HT-29 (cell line): ENCODE measurements at regions not wholly inside any gene's neighbourhood (a gene's known extent, or its start where the extent isn't known, plus 50 kb on each side); places are given as distances from the start of the nearest gene placed in this dataset.

Experiments used
- DNase-seq: peaks from one replicate; pipeline ENCODE4 v3.0.0-alpha.2; 2015; ENCODE audit warnings: low spot score

- DNase-seq: no peak
These were observed 230.5 kb downstream of the IDS start for GRCh38 chrX:149274516-149275105.

DNA sequence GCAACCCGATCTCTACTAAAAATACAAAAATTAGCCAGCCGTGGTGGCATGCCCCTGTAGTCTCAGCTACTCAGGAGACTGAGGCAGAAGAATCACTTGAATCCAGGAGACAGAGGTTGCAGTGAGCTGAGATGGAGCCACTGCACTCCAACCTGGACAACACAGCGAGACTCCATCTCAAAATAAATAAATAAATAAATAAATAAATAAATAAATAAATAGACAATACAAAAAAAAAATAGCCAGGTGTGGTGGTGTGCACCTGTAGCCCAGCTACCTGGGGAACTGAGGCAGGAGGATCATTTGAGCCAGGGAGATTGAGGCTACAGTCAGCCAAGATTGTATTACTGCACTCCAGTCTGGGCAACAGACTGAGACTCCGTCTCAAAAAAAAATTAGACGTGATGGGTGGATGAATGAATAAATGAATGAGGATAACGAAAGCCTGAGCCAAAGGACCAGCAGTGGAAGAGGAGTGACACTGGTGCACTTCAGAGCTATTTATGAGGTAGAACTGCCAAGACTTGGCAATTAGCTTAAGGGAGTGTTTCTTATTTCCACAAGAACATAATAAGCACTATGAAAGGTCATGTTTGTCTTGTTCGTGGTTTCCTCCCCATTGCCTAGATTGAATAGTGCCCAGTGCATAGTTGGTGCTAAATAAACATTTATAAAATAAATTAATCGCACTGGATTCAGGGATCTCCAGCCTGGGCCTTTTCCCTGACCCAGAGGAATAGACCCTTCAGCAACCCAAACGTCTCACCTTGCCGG lies 232.2 kb downstream of the IDS start:
- DNase-seq: no peak

DNA sequence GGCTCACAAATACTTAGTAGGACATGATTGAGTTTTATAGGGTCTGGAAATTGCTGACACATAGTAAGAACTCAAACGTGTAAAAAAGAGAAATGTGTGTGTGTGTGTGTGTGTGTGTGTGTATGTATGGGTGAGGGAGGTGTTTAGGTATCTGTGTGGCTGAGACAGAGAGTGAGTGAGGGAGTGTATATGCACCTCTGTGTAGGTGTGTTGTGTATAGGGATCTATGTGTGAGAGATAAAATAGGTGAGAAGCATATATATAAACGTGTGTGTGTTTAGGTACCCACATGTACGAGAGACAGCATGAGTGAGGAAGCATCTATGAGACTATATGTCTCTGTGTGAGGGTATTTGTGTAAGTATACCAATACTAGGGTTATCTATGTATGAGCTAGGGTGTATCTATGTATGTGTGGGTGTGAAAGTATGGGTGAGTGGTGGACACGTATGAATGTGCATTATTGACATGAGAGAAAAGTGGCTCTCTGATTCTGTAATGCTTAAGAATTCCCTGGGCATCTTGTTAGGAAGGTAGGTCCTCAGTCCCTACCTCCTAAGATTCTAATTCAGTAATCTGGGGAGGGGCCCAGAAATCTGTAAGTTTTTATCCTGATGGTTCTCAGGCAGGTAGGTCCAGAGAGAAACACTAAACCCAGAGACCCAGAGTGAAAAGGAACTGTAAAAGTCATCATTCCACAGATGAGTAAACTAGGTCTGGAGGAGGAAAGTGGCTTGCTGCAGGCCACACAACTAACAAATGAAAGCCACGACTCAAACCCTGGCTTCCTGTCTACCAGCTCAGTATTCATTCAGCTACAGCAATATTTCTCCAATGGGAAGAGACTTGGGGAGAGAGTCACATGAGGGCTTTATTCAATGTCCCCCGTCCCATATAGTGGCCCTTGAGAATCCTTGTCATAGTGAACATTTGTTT lies 237.0 kb downstream of the IDS start:
- no peak for DNase-seq

DNA sequence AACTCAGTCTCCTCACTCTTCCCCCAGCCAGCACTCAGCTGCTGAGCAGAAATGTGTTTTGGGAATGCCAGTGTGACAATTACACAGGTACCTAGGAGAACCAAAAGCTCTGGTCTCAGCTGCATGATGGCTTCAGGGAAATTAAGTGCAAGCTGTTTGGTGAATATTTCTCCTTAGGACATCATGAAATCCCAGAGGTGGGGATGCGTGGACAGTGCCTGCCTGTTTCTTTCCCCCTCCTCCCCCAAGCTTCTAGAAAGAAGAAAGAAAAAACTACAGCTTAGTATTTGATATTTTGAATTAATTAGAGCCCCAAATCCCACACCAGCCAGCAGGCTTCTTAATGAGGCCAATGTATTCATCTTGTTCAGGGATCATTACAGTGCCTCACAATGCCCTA lies 243.0 kb downstream of the IDS start:
- no peak for DNase-seq

DNA sequence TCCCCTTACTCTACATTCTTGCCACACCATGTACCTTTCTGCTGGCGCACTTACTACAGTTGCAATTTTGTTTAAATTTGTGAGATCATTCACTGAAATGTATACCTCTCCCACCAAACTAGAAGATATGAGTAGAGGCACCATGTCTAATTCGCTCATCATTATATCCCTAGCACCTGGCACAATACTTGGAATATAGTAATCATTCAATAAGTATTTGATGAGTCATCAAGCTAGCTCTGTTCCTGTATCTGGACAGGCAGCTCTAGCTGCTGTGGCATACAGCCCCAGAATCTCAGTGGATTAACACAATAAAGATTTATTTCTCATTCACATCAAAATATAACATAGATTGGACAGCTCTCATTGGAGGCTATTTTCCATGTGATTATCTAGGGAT lies 245.9 kb downstream of the IDS start:
- DNase-seq: no peak

DNA sequence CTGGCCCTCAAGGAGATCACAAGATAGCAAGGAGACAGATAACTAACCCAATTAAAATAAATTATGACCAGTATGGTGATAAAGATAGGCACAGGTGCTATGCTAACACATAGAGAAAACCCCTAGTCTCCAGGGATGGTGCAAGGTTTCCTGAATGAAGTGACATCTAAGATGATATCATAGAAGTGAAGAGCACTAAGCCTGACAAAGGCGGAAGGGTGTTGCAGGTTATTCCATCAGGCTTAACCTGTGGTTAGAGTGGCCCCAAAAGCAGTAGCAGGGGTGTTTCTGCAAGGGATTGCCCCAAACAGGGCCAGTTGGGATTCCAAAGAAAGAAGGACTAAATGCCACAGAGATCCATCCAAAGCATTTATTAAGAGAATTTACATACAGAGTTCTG lies 249.2 kb downstream of the IDS start:
- DNase-seq: no peak

DNA sequence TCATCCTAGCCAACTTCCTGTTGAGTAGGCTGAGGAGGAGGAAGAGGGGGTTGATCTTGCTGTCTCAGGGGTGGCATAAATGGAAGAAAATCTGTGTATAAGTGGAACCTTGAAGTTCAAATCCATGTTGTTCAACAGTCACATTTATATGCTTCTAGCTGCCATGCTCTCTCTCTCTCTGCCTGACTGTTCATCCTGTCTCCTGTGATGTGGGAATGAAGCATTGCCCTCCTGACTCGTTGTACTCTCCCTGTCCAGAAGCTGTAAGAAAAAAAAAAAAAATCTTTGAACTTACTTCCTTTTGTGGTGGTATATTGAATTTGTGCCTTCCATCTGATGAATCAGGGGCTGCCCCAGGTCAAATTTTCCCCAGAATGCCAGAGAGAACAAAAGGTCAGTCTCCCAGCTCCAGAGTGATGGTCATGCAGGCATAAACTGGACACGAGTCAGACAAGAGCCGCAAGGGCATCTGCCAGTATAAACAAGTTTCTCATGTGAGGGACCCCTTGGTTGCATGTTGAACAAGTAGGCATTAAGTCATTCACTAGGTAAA lies 257.0 kb downstream of the IDS start:
- no peak for DNase-seq

DNA sequence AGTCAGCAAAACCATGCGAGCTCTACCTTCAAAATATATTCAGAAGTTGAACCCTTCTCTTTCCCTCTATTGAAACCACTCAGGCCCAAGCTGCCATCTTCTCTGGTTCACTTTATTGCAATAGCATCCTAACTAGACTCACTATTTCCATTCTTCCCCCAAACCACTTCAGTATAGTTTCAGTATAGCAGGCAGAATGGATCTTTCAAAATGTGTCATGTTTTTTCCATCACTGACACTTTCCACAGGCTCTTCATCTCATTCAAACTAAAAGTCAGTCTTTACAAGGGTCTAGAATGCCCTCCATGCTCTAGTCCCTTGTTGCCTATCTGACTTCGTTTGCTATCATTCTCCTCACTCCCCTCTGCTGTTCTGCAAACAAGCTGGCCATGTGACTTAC lies 274.4 kb downstream of the IDS start:
- no peak for DNase-seq

- DNase-seq: no peak
These were observed 281.3 kb downstream of the IDS start for GRCh38 chrX:149223854-149224253.

GRCh38 chrX:149222040-149222439 lies 283.1 kb downstream of the IDS start:
- DNase-seq: no peak

- no peak for DNase-seq
These were observed 283.9 kb downstream of the IDS start for GRCh38 chrX:149221230-149221629.

DNA sequence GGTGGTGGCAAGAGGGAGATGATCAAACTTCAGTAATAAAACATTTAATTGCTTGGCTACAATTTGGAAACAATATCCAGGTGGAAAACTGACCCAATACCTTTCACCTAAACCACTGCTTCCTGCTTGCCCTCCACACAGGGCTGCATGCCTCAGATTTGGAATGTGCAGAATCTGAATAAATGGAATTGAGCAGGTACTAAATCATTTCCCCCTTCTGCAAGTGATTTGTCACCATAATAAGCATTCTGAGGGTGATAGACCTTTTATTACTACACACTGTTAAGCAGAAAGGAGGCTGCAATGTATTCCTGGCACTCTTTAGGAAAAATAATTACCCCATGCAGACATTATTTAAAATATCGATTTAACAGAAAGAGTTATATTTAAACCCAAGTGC lies 291.8 kb downstream of the IDS start:
- DNase-seq: no peak

DNA sequence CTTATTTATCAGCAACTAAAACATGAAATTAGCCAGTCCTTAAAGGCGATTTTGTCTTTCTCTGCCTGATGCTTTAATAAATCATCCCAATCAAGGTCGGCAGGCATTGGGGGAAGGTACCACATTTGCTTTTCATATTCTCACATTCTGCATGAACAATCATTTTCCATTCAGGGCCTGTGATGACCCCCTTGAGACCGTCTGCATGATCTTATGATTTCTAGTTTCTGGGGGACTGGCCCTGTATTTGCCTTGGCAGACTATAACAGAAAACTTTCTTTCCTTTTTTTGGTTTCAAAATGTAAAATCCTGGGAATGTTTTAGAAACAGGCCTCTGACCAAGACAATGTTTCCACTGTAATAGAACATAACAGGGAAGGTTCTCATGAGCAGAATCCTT lies 296.8 kb downstream of the IDS start:
- no peak for DNase-seq

DNA sequence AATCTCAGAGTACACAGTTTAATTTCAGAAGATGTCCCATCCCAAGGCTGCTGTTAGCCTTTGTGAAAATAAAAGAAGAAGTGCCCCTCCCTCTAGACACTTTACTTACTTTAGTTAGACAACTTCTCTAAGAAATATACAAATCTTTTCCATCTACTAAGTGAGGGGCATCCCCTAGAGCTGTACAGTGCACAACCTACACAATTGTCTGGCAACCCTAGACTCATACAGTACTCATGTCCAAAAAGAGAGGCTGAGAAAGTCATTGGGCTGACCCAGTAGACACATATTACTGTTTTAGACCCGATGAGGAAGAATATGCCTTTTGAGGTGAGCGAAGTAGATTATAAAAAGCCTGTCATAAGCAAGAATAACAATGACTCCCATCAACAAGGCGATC lies 297.6 kb downstream of the IDS start:
- no peak for DNase-seq

GRCh38 chrX:149205937-149206336 lies 299.2 kb downstream of the IDS start:
- no peak for DNase-seq

- no peak for DNase-seq
These were observed 300.0 kb downstream of the IDS start for GRCh38 chrX:149205081-149205480.

DNA sequence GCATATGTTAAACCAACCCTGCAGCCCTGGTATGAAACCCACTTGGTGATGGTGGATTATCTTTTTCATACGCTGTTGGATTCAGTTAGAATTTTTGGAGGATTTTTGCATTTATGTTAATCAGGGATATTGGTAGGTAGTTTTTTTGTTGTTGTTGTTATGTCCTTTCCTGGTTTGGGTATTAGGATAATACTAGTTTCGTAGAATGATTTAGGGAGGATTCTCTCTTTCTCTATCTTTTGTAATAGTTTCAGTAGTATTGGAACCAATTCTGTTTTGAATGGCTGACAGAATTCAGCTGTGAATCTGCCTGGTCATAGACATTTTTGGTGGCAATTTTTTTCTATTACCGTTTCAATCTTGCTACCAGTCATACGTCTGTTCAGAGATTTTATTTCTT lies 305.4 kb downstream of the IDS start:
- DNase-seq: no peak

DNA sequence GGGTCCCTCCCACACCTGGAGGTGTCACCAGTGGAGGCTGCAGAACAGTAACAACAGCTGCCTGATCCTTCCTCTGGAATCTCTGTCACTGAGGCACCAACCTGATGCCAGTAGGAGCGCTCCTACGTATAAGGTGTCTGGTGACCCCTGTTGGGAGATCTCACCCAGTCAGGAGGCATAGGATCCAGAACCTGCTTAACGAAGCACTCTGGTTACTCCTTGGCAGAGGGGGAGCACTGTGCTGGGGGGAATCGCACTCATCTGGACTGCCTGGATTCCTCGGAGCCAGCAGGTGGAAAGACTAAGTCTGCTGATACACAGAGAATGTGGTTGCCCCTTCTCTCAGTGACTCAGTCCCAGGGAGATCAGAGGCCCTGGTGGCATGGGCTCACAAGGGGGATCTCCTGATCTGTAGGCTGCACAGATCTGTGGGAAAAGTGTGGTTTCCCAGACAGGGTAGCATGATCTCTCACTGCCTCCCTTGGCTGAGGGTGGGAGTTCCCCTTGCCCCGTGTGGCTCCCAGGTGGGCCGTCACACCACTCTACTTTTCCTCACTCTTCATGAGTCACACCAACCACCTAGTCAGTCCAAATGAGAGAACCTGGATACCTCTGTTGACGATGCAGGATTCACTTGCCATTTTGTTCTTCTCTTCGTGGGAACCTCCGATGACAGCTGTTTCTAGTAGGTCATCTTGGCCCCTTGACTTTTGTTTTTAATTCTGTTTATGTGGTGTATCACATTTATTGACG lies 305.9 kb downstream of the IDS start:
- no peak for DNase-seq

GRCh38 chrX:149185087-149185486 lies 320.0 kb downstream of the IDS start:
- no peak for DNase-seq

DNA sequence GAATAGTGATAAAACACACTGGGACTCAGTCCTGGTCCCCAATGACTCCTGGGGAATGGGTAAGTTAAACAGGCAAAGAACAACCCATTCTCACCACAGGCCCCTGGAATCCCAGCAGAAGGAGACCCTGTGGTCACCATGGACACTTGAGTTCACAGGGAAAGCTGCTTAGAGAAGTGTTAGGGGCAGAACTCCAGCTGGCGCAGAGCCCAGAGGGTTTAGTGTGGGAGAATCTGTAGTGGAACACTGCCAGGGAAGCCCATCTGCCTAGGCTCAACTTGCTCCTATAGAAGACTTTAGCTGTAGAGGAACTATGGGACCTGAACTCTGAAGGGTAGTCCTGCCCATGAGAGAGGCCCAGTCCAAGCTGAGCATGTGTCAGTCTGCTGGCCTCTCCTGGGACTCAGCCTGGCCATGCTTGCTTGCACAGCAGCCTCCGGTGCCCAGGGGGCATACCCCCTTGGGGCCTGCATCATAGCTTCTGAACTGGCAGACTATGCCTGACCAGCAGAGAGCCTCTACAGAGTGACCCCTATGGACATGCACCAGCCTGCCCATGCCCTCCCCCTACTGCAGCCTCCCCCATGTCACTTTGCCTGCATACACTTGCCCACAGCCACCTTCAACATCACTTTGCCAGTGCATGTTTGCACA lies 343.5 kb downstream of the IDS start:
- DNase-seq: no peak

DNA sequence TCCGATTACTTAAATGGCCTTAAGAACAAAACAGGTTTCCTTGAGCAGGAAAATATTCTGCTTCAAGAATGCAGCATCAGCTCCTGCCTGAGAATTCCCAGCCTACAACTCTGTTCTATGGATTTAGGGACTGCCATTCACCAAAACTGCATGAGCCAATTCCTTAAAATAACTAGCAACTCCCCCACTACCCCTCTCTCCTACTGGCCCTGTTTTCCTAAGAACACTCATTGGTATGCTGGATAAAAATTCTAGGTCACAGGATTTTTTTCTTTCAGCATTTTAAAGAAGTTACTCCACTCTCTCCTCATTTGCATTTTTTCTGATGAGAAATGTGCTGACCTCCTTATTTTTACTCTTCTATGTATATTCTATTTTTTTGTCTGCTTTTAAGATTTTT lies 347.1 kb downstream of the IDS start:
- DNase-seq: no peak
